Ectodermal cell (in vitro differentiated cells): ENCODE measurements at regions not wholly inside any gene's neighbourhood (a gene's known extent, or its start where the extent isn't known, plus 50 kb on each side); places are given as distances from the start of the nearest gene placed in this dataset.

ENCODE experiments used
- H3K27ac ChIP-seq: 2 replicates; pipeline ENCODE4 v1.7.0; 2013; ENCODE audit warnings: mild to moderate bottlenecking, low read depth, low read length; ENCODE audit not compliant: insufficient read depth, poor library complexity, severe bottlenecking
- H3K27me3 ChIP-seq: 2 replicates; pipeline ENCODE4 v1.7.0; 2013; ENCODE audit warnings: mild to moderate bottlenecking, low read length; ENCODE audit not compliant: insufficient read depth, control insufficient read depth, poor library complexity, severe bottlenecking
- H3K36me3 ChIP-seq: one replicate; pipeline ENCODE4 v1.7.0; 2013; ENCODE audit warnings: low read length; ENCODE audit not compliant: control insufficient read depth, insufficient read depth
- H3K4me1 ChIP-seq: one replicate; pipeline ENCODE4 v1.7.0; 2013; ENCODE audit warnings: low read length; ENCODE audit not compliant: control insufficient read depth, insufficient read depth
- H3K4me3 ChIP-seq: 2 replicates; pipeline ENCODE4 v1.7.0; 2013; ENCODE audit warnings: low read depth, low read length, control low read depth; ENCODE audit not compliant: insufficient read depth
- H3K9me3 ChIP-seq: 2 replicates; pipeline ENCODE4 v1.7.0; 2013; ENCODE audit warnings: mild to moderate bottlenecking, low read length, moderate library complexity; ENCODE audit not compliant: control insufficient read depth
- WGBS, 2 experiments: methylation state at CpG; one replicate each; pipeline ENCODE4 v1.1.7; 2013; ENCODE audit warnings: missing lambda C conversion rate in 2 of 2; 5-methylcytosine and 5-hydroxymethylcytosine counted together

DNA sequence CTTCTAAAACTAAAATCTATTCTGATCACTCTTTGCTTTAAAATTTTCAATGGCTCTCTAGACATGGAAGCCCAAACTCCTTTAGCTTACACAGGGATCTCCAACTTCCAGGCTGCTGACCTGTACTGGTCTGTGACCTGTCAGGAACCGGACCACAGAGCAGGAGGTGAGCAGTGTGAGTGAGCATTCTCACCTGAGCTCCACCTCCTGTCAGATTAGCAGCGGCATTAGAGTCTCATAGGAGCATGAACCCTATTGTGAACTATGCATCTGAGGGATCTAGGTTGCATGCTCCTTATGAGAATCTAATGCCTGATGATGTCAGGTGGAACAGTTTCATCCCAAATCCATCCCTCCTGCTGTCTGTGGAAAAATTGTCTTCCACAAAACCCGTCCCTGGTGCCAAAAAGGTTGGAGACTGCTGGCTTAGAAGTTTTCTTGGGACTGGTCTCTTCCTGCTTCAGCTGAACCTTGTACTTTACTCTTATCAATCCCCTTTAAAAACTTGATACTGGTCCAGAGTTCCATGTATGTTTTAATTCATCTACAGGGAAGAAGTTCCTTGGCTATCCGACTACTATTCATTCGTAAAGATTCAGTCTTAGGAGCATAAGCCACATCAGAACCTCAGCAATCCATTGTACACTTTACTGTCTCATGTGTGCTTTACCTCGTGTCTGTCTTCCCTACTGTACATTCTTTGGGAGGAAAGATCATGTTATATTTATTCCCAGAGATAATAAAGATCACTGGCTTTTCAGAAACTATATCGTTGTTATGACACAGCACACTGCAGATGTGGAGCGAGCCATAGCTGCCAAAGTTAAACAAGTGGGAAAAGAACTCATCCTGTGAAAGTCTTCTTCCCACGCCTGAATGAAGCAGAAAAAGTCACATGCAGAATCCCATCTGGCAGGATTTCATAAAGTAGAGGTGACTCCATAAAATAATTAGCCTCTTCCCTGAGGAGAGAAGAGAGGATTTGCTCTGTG is 183.8 kb downstream of the LRATD1 start:
- Histone ChIP-seq H3K4me3 (no peak overlapping the region), H3K27me3 (no peaks in the 10 kb centered on the region), H3K9me3 (no peaks in the 10 kb centered on the region), H3K4me1 (no peaks in the 10 kb centered on the region), H3K36me3 (no peaks in the 10 kb centered on the region), H3K27ac (no peak overlapping the region)
- WGBS, 2 experiments = 84 to 88% methylated on average over 8 to 9 of the region's 9 CpGs

DNA sequence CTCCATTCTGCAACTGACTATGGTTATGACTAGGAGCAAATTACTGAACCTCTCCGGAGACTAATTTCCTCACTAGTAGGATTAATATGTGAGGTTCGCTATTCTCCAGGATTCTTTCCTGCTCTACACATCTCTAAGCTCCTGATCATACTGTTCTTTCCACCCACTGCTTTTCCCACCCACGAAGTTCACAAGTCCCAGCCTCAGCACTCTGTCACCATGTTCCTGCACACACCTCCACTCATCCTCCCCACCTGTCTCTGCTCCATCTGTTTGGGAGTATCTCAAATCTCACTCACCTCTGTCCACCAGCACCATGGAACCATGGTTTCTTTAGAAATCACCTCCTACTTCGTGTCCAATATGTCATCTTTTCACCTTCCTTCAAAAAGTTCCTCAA is 185.3 kb downstream of the LRATD1 start:
- no peaks in the 10 kb centered on the region for H3K4me1 ChIP-seq
- H3K9me3 ChIP-seq = no peaks in the 10 kb centered on the region
- no peak overlapping the region for H3K4me3 ChIP-seq
- H3K36me3 ChIP-seq = no peaks in the 10 kb centered on the region
- WGBS, 2 experiments = 86 to 87% methylated on average over 4 of the region's 4 CpGs
- no peaks in the 10 kb centered on the region for H3K27me3 ChIP-seq
- no peak overlapping the region for H3K27ac ChIP-seq

GRCh38 chr2:14826518-14826917 is 194.0 kb downstream of the LRATD1 start:
- no peaks in the 10 kb centered on the region for H3K9me3 ChIP-seq
- no peaks in the 10 kb centered on the region for H3K4me1 ChIP-seq
- WGBS, 2 experiments = 83 to 90% methylated on average over 1 of the region's 1 CpG
- H3K27me3 ChIP-seq = no peaks in the 10 kb centered on the region
- H3K4me3 ChIP-seq = no peak overlapping the region
- no peak overlapping the region for H3K27ac ChIP-seq
- H3K36me3 ChIP-seq = no peaks in the 10 kb centered on the region

GRCh38 chr2:14827226-14828023 is 194.9 kb downstream of the LRATD1 start:
- no peaks in the 10 kb centered on the region for H3K27me3 ChIP-seq
- no peak overlapping the region for H3K27ac ChIP-seq
- H3K36me3 ChIP-seq = no peaks in the 10 kb centered on the region
- no peaks in the 10 kb centered on the region for H3K4me1 ChIP-seq
- no peaks in the 10 kb centered on the region for H3K9me3 ChIP-seq
- no peak overlapping the region for H3K4me3 ChIP-seq
- 94 to 100% methylated on average over 2 of the region's 2 CpGs for WGBS, 2 experiments

- Histone ChIP-seq H3K27ac (no peak overlapping the region), H3K4me1 (no peaks in the 10 kb centered on the region), H3K4me3 (no peak overlapping the region), H3K27me3 (no peaks in the 10 kb centered on the region), H3K9me3 (no peaks in the 10 kb centered on the region), H3K36me3 (no peaks in the 10 kb centered on the region)
- WGBS, 2 experiments = 39 to 54% methylated on average over 1 of the region's 1 CpG
Observed at GRCh38 chr2:14828223-14828622, 195.7 kb downstream of the LRATD1 start.

DNA sequence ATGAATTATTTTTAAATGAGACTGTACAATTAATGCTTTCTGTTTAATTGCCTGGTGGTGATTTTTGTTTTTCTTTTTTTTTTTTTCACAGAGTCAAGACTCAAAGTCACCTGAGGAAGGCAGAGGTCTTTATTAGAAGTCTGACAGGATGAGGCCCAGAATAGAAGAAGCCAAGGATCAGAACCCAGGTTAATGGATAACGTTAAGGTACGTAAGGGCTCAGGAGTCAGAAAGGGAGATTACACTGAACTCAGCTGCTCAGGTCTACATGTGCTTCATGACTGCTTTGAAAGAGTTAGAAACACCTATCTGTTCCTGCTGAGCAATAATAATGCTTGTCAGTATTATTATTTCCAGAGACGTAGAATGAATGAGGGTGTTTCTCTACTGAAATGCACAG is 196.5 kb downstream of the LRATD1 start:
- Histone ChIP-seq H3K27ac (no peak overlapping the region), H3K4me3 (no peak overlapping the region), H3K4me1 (no peaks in the 10 kb centered on the region), H3K27me3 (no peaks in the 10 kb centered on the region), H3K9me3 (no peaks in the 10 kb centered on the region), H3K36me3 (no peaks in the 10 kb centered on the region)
- WGBS, 2 experiments = 90 to 91% methylated on average over 3 of the region's 3 CpGs

GRCh38 chr2:14831458-14831857 is 198.9 kb downstream of the LRATD1 start:
- Histone ChIP-seq H3K4me1 (no peaks in the 10 kb centered on the region), H3K4me3 (no peak overlapping the region), H3K27ac (no peak overlapping the region), H3K36me3 (no peaks in the 10 kb centered on the region), H3K9me3 (no peaks in the 10 kb centered on the region), H3K27me3 (no peaks in the 10 kb centered on the region)
- WGBS, 2 experiments = 93 to 95% methylated on average over 2 to 3 of the region's 3 CpGs

- no peaks in the 10 kb centered on the region for H3K4me1 ChIP-seq
- no peaks in the 10 kb centered on the region for H3K36me3 ChIP-seq
- no peaks in the 10 kb centered on the region for H3K9me3 ChIP-seq
- H3K27ac ChIP-seq = no peak overlapping the region
- no peak overlapping the region for H3K4me3 ChIP-seq
- WGBS, 2 experiments = 94 to 95% methylated on average over 5 of the region's 5 CpGs
- H3K27me3 ChIP-seq = no peaks in the 10 kb centered on the region
Observed at GRCh38 chr2:14843507-14844204, 211.1 kb downstream of the LRATD1 start.

- Histone ChIP-seq H3K4me3 (no peak overlapping the region), H3K4me1 (no peaks in the 10 kb centered on the region), H3K36me3 (no peaks in the 10 kb centered on the region), H3K27ac (no peak overlapping the region), H3K27me3 (no peaks in the 10 kb centered on the region), H3K9me3 (no peaks in the 10 kb centered on the region)
- WGBS, 2 experiments = 100% methylated on average over 1 to 2 of the region's 2 CpGs
Observed at GRCh38 chr2:14855751-14856150, 223.2 kb downstream of the LRATD1 start.

DNA sequence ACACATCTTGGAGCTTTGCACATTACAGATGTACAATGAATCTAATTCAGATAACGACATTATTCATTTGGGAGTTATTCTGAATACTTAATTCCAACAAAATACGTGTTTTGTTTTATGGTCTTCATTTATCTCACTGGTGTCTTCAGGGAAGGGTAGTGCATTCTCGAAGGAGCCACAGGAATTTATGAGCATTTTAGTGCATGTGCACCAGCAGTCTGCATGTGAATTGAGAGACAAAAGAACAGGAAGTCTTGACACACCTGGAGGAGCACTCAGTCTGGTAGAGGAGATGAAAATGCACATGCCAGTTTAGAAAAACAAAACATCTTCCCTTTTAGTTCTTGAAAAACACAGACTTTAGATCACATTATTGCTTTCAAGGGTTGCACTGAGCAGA is 228.7 kb downstream of the LRATD1 start:
- WGBS, 2 experiments = 87 to 89% methylated on average over 3 of the region's 3 CpGs
- Histone ChIP-seq H3K27ac (no peak overlapping the region), H3K27me3 (no peaks in the 10 kb centered on the region), H3K9me3 (no peaks in the 10 kb centered on the region), H3K36me3 (no peaks in the 10 kb centered on the region), H3K4me3 (no peak overlapping the region), H3K4me1 (no peaks in the 10 kb centered on the region)
